ENCODE measurements at regions not wholly inside any gene's neighbourhood (a gene's known extent, or its start where the extent isn't known, plus 50 kb on each side); places are given as distances from the start of the nearest gene placed in this dataset.
A peak's percentile ranks its signal among the peaks of the same experiment; 100 is the strongest.
"Not testable (repeated sequence)": the region's sequence is repeated elsewhere in the genome, so short reads cannot be mapped to it uniquely, and the experiment has no call there.

DNA sequence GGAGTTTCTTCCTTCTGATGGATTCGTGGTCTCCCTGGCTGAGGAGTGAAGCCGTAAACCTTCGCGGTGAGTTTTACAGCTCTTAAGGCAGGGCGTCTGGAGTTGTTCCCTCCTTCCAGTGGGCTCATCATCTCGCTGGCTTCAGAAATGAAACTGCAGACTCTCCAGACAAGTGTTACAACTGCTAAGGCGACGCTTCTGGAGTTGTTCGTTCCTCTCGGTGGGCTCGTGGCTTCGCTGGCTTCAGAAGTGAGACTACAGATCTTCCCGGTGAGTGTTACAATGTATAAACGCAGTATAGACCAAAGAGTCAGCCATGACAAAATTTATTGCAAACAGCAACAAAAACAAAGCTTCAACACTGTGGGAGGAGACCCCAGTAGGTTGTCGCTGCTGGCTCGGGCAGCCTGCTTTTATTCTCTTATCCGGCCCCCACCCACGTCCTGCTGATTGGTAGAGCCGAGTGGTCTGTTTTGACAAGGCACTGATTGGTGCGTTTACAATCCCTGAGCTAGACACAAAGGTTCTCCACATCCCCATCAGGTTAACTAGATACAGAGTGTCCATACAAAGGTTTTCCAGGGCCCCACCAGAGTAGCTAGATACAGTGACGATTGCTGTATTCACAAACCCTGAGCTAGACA is 113.2 kb downstream of the GPX5 start:
- peaks cover 7% of the 10 kb centered on the region for H3K27me3 Mint-ChIP-seq (ENCODE audit: low read depth)
- H3K36me3 Mint-ChIP-seq (ENCODE audit: low read depth) = no peaks in the 10 kb centered on the region
- TF ChIP-seq, protein P1, sequence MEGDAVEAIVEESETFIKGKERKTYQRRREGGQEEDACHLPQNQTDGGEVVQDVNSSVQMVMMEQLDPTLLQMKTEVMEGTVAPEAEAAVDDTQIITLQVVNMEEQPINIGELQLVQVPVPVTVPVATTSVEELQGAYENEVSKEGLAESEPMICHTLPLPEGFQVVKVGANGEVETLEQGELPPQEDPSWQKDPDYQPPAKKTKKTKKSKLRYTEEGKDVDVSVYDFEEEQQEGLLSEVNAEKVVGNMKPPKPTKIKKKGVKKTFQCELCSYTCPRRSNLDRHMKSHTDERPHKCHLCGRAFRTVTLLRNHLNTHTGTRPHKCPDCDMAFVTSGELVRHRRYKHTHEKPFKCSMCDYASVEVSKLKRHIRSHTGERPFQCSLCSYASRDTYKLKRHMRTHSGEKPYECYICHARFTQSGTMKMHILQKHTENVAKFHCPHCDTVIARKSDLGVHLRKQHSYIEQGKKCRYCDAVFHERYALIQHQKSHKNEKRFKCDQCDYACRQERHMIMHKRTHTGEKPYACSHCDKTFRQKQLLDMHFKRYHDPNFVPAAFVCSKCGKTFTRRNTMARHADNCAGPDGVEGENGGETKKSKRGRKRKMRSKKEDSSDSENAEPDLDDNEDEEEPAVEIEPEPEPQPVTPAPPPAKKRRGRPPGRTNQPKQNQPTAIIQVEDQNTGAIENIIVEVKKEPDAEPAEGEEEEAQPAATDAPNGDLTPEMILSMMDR (IDR thresholded peaks at IDR 0.05) = no peak
- no peaks in the 10 kb centered on the region for H3K9me3 Mint-ChIP-seq (ENCODE audit: low read depth)
- no peak overlapping the region for H3K4me3 Mint-ChIP-seq (ENCODE audit: unreplicated experiment)
- no peak for DNase-seq (ENCODE audit: low spot score)
- H3K27ac Mint-ChIP-seq (ENCODE audit: unreplicated experiment) = no peak overlapping the region
- peaks cover 12% of the 10 kb centered on the region for H3K4me1 Mint-ChIP-seq (ENCODE audit: low read depth)

DNA sequence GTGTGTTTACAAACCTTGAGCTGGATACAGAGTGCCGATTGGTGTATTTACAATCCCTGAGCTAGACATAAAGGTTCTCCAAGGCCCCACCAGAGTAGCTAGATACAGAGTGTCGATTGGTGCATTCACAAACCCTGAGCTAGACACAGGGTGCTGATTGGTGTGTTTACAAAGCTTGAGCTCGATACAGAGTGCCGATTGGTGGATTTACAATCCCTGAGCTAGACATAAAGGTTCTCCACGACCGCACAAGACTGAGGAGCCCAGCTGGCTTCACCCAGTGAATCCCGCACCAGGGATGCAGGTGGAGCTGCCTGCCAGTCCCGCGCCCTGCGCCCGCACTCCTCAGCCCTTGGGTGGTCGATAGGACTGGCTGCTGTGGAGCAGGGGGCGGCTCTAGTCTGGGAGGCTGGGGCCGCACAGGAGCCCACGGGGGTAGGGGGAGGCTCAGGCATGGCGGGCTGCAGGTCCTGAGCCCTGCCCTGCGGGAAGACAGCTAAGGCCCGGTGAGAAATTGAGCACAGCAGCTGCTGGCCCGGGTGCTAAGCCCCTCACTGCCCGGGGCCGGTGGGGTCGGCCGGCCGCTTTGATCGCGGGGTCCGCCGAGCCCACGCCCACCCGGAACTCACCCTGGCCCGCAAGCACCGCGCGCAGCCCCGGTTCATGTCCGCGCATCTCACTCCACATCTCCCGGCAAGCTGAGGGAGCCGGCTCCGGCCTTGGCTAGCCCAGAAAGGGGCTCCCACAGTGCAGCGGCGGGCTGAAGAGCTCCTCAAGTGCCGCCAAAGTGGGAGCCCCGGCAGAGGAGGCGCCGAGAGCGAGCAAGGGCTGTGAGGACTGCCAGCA is 114.0 kb downstream of the GPX5 start:
- not testable (repeated sequence) for DNase-seq (ENCODE audit: low spot score); H3K4me3 Mint-ChIP-seq (ENCODE audit: unreplicated experiment); H3K27me3 Mint-ChIP-seq (ENCODE audit: low read depth); H3K27ac Mint-ChIP-seq (ENCODE audit: unreplicated experiment); H3K36me3 Mint-ChIP-seq (ENCODE audit: low read depth); H3K9me3 Mint-ChIP-seq (ENCODE audit: low read depth); H3K4me1 Mint-ChIP-seq (ENCODE audit: low read depth)

DNA sequence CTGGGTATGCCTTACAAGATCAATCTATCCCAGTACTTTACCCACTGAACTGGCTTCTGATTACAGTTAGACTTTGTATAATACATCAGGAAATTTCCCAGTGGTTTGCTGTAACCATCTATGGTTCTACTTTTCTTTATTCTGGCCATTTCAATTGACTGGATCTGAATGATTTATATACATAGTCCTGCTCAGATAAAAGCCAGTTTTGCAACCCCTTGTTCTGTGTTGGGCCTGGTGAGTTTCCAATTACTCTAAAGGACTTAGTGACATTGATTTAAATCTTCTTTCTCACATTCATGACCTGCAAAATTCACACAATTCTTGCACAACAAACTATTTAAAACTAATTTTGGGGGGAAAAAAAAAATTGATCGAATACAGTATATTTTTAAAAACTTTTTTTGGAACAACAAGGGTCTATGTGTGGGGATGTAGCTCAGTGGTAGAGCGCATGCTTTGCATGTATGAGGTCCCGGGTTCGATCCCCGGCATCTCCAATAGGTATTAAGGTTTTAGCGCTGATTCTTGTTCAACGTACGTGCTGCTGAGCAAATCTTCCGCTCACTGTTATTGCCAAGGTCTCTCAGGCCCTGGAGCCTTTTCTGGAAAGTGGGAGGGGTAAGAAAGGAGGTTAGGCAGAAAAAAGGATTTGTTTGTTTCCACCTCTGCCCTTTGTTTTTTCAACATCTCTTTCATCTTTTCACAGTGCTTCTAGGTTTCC is 117.5 kb downstream of the GPX5 start:
- Mint-ChIP-seq H3K9me3 (ENCODE audit: low read depth) (no peaks in the 10 kb centered on the region), H3K27me3 (ENCODE audit: low read depth) (no peaks in the 10 kb centered on the region), H3K27ac (ENCODE audit: unreplicated experiment) (no peak overlapping the region), H3K4me3 (ENCODE audit: unreplicated experiment) (no peak overlapping the region), H3K36me3 (ENCODE audit: low read depth) (no peaks in the 10 kb centered on the region), H3K4me1 (ENCODE audit: low read depth) (peaks cover 2% of the 10 kb centered on the region)
- DNase-seq (ENCODE audit: low spot score) = no peak
- TF ChIP-seq, protein P1 (IDR thresholded peaks at IDR 0.05) = no peak

DNA sequence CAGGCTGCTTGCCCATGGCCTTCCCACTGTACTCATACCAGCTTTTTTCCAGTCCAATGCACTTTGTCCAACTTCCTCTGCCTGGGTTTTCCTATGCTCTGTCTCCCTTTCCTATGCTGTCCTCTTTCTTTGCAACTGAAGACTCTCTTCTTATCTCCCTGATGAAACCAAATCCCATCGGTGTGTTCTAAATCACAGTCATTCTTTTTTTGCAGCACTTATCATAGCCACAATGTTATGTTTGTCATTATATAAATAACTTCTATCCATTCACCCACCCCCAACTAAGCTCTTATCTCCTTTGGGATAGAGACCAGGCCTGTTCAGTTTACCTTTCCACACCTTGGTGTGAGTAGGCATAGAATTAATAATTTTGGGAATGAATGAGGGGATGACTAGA is 121.0 kb downstream of the GPX5 start:
- H3K4me3 Mint-ChIP-seq (ENCODE audit: unreplicated experiment) = no peak overlapping the region
- no peaks in the 10 kb centered on the region for H3K9me3 Mint-ChIP-seq (ENCODE audit: low read depth)
- TF ChIP-seq, protein P1 (IDR thresholded peaks at IDR 0.05) = no peak
- no peaks in the 10 kb centered on the region for H3K27me3 Mint-ChIP-seq (ENCODE audit: low read depth)
- DNase-seq (ENCODE audit: low spot score) = no peak
- no peaks in the 10 kb centered on the region for H3K36me3 Mint-ChIP-seq (ENCODE audit: low read depth)
- H3K27ac Mint-ChIP-seq (ENCODE audit: unreplicated experiment) = no peak overlapping the region
- H3K4me1 Mint-ChIP-seq (ENCODE audit: low read depth) = peaks cover 11% of the 10 kb centered on the region

DNA sequence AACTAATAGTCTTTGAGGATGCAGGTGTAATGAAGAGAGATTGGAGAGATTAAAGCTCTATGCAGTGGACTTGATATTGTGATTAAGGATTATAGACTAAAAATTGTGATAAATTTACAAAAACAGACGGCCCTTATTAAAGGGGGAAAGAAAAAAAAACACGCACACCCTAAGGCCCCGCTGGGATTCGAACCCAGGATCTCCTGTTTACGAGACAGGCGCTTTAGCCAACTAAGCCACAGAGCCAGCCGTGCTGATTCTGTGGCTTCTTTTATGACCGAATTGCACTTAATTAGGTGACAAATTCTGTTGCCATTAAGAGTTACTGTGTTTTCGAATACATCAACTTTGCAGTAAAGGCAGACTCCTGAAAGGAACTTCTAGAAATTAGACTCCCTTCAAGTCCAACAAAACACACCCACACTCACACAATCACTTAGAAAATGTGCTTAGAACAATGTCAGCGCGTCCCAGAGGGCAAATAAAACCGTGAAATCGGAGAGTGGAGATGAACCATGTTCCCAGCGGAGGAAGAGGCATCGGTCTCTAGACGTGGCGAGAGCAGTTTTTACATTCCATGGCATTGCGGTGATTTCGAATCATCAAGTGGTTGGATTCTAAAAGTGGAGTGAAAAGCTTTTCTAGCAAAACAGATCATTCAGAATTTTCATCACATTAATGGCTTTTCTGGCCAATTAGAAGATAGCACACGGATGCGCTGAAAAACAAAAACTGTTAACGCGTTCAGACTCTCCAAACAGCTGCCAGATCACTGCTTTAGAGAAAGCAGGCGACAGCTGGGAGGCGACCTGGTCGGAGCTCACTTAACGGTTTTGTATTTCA is 122.6 kb downstream of the GPX5 start:
- no peak for DNase-seq (ENCODE audit: low spot score)
- Mint-ChIP-seq H3K27ac (ENCODE audit: unreplicated experiment) (peak overlapping the region; percentile 83), H3K27me3 (ENCODE audit: low read depth) (peaks cover 2% of the 10 kb centered on the region)

More for the DNA sequence above, 122.6 kb downstream of the GPX5 start:
- Mint-ChIP-seq H3K4me1 (ENCODE audit: low read depth) (peaks cover 11% of the 10 kb centered on the region), H3K36me3 (ENCODE audit: low read depth) (no peaks in the 10 kb centered on the region), H3K9me3 (ENCODE audit: low read depth) (no peaks in the 10 kb centered on the region), H3K4me3 (ENCODE audit: unreplicated experiment) (peak overlapping the region; percentile 83)
- TF ChIP-seq, protein P1 (IDR thresholded peaks at IDR 0.05) = no peak

Measured in chondrocyte (in vitro differentiated cells).